ENCODE measurements at regions not wholly inside any gene's neighbourhood (a gene's known extent, or its start where the extent isn't known, plus 50 kb on each side); places are given as distances from the start of the nearest gene placed in this dataset.

- Histone ChIP-seq H3K4me2 (ENCODE audit: low read depth, low read length, poor library complexity, severe bottlenecking) (no peak overlapping the region), H3K4me3 (ENCODE audit: low read length, poor library complexity, severe bottlenecking) (no peak overlapping the region), H3K27me3 (ENCODE audit: insufficient read depth, low read length, poor library complexity, severe bottlenecking) (no peaks in the 10 kb centered on the region), H3F3A (ENCODE audit: low read depth) (no peaks in the 10 kb centered on the region), H3K9ac (ENCODE audit: low read depth, low read length, poor library complexity, severe bottlenecking) (no peak overlapping the region), H2AFZ (ENCODE audit: low read length) (no peak overlapping the region), H3K79me2 (ENCODE audit: insufficient read depth, low read length) (no peaks in the 10 kb centered on the region), H3K36me3 (ENCODE audit: insufficient read depth, low read length) (no peaks in the 10 kb centered on the region), H3K4me1 (ENCODE audit: insufficient read depth, low read length, poor library complexity, severe bottlenecking) (no peaks in the 10 kb centered on the region), H3K9me2 (replicated peaks; ENCODE audit: low read depth, low read length) (no peaks in the 10 kb centered on the region), H3K9me3 (ENCODE audit: insufficient read depth, low read depth, low read length) (no peaks in the 10 kb centered on the region), H4K20me1 (ENCODE audit: insufficient read depth, low read length, poor library complexity, severe bottlenecking) (no peaks in the 10 kb centered on the region)
- no peak for TF ChIP-seq EZH2phosphoT487 (IDR thresholded peaks at IDR 0.05; ENCODE audit: borderline replicate concordance)
- TF ChIP-seq CTCF (conservative IDR thresholded peaks at IDR 0.05; ENCODE audit: low read length): no peak
Measured at GRCh38 chr7:82633592-82633991, 190.0 kb upstream of the CACNA2D1 start.

- no peaks in the 10 kb centered on the region for H4K20me1 ChIP-seq (ENCODE audit: insufficient read depth, low read length, poor library complexity, severe bottlenecking)
- no peaks in the 10 kb centered on the region for H3K36me3 ChIP-seq (ENCODE audit: insufficient read depth, low read length)
- no peaks in the 10 kb centered on the region for H3K79me2 ChIP-seq (ENCODE audit: insufficient read depth, low read length)
- H3K4me3 ChIP-seq (ENCODE audit: low read length, poor library complexity, severe bottlenecking): no peak overlapping the region
- no peaks in the 10 kb centered on the region for H3K9me2 ChIP-seq (replicated peaks; ENCODE audit: low read depth, low read length)
- H2AFZ ChIP-seq (ENCODE audit: low read length): no peak overlapping the region
- no peak overlapping the region for H3K4me2 ChIP-seq (ENCODE audit: low read depth, low read length, poor library complexity, severe bottlenecking)
- TF ChIP-seq CTCF (conservative IDR thresholded peaks at IDR 0.05; ENCODE audit: low read length) (no peak), EZH2phosphoT487 (IDR thresholded peaks at IDR 0.05; ENCODE audit: borderline replicate concordance) (no peak)
- no peaks in the 10 kb centered on the region for H3K9me3 ChIP-seq (ENCODE audit: insufficient read depth, low read depth, low read length)
- no peak overlapping the region for H3K9ac ChIP-seq (ENCODE audit: low read depth, low read length, poor library complexity, severe bottlenecking)
- H3K27me3 ChIP-seq (ENCODE audit: insufficient read depth, low read length, poor library complexity, severe bottlenecking): no peaks in the 10 kb centered on the region
- no peaks in the 10 kb centered on the region for H3K4me1 ChIP-seq (ENCODE audit: insufficient read depth, low read length, poor library complexity, severe bottlenecking)
- H3F3A ChIP-seq (ENCODE audit: low read depth): no peaks in the 10 kb centered on the region
Measured at GRCh38 chr7:82631998-82632397, 188.4 kb upstream of the CACNA2D1 start.

- Histone ChIP-seq H3K9ac (ENCODE audit: low read depth, low read length, poor library complexity, severe bottlenecking) (no peak overlapping the region), H3K9me3 (ENCODE audit: insufficient read depth, low read depth, low read length) (no peaks in the 10 kb centered on the region), H2AFZ (ENCODE audit: low read length) (no peak overlapping the region), H3F3A (ENCODE audit: low read depth) (no peaks in the 10 kb centered on the region), H3K9me2 (replicated peaks; ENCODE audit: low read depth, low read length) (no peaks in the 10 kb centered on the region), H3K27me3 (ENCODE audit: insufficient read depth, low read length, poor library complexity, severe bottlenecking) (no peaks in the 10 kb centered on the region), H3K4me2 (ENCODE audit: low read depth, low read length, poor library complexity, severe bottlenecking) (no peak overlapping the region), H3K4me1 (ENCODE audit: insufficient read depth, low read length, poor library complexity, severe bottlenecking) (no peaks in the 10 kb centered on the region), H4K20me1 (ENCODE audit: insufficient read depth, low read length, poor library complexity, severe bottlenecking) (no peaks in the 10 kb centered on the region), H3K36me3 (ENCODE audit: insufficient read depth, low read length) (no peaks in the 10 kb centered on the region), H3K79me2 (ENCODE audit: insufficient read depth, low read length) (no peaks in the 10 kb centered on the region), H3K4me3 (ENCODE audit: low read length, poor library complexity, severe bottlenecking) (no peak overlapping the region)
- no peak for TF ChIP-seq CTCF (conservative IDR thresholded peaks at IDR 0.05; ENCODE audit: low read length)
- no peak for TF ChIP-seq EZH2phosphoT487 (IDR thresholded peaks at IDR 0.05; ENCODE audit: borderline replicate concordance)
Measured at GRCh38 chr7:82629583-82629982, 186.0 kb upstream of the CACNA2D1 start.
